SK-N-MC (cell line): ENCODE measurements at regions not wholly inside any gene's neighbourhood (a gene's known extent, or its start where the extent isn't known, plus 50 kb on each side); places are given as distances from the start of the nearest gene placed in this dataset.

Experiments used
- EZH2 ChIP-seq: fragments of 200-600 bp; sonication (generic); IDR thresholded peaks from one replicate; pipeline ENCODE4 v1.6.1; 2017; ENCODE audit warnings: antibody characterized with exemption
- FOXP2 ChIP-seq: optimal IDR thresholded peaks from 2 replicates; pipeline ENCODE3; 2011; ENCODE audit warnings: mild to moderate bottlenecking, moderate library complexity; ENCODE audit not compliant: insufficient read depth; ENCODE audit errors: extremely low read length, control extremely low read depth
- POLR2AphosphoS5 ChIP-seq: IDR thresholded peaks from 2 replicates; pipeline ENCODE4 v1.6.1; 2012; ENCODE audit warnings: mild to moderate bottlenecking, low read depth, low read length, borderline replicate concordance

DNA sequence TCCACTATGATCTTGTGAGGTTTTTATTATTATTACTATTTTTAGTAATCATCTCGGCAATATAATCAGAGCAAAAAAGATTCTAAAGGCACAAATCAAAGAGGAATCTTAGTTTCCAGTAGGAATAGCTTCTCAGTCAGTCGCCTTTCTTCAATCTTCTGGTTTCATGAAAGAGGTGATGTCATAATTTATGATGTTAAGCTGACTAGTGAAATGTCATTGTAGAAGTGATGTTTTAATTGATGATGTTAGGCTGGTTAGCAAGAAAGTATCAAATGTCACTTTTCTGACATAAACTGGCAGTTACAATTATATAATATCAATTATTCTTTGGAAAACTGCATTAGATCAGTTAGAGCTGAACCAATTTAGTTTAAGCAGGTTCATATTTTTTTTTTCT, 476.7 kb upstream of the ETAA1 start:
- TF ChIP-seq EZH2 (no peak), POLR2AphosphoS5 (no peak), FOXP2 (no peak)
